CD1c-positive myeloid dendritic cell (primary cell): ENCODE measurements at regions not wholly inside any gene's neighbourhood (a gene's known extent, or its start where the extent isn't known, plus 50 kb on each side); places are given as distances from the start of the nearest gene placed in this dataset.

Source experiments
- DNase-seq: peaks from one replicate; pipeline ENCODE4 v3.0.0-alpha.2; 2016; ENCODE audit errors: extremely low spot score

DNA sequence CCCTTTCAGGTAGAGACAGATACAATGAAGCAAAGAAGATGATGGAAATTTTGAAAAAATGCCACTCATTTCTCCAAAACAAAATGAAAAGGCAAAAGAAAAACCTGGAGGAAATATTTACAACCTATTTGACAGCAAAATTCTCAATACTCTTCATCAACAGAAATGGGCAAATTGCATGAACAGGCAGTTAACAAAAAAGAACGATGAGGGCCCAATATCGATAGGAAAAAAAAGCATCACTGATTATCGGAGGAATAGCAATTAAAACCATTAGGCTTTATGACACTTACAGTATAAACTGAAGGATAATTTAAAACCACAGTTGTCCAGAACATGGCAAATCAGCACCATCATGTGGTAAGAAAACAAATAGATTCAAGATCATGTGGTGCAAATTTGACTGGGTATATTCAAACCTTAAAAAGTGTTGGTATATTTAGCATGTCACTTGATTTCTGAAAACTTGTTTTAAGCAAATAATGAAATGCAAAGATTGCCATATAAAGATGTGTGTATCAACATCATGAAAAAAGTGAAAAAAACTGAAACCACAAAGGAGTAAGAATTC, 222.9 kb downstream of the BRD1 start:
- DNase-seq, result no peak

DNA sequence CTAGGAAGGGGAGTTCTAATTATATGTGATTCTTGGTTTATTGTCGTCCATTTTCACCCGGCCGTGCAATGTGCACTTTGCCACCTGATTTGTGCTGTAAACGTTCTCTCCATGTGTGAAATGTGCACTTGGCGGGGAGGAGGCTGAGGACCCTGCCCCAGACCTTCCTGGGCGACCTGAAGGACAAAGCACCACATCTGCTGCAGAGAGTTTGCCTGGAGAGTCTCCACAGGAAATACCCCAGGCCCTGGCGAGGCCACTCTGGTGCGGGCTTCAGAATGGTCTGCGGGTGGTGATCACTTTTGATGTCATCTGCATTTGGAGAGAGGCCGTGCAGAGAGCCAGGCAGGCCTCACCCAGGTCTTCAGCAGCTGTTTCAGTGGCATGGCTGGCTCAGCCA, 224.7 kb downstream of the BRD1 start:
- DNase-seq, result no peak

DNA sequence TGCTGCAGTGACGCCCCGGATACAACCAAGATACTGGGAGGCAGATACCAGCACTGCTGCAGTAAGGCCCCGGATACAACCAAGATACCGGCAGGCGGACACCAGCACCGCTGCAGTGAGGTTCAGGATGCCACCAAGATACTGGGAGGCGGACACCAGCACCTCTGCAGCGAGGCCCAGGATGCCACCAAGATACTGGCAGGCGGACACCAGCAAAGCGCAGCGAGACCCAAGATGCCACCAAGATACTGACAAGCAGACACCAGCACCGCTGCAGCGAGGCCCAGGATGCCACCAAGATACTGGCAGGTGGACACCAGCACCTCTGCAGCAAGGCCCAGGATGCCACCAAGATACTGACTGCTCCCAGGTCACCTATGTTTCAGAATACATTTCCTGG, 225.2 kb downstream of the BRD1 start:
- DNase-seq, result no peak

DNA sequence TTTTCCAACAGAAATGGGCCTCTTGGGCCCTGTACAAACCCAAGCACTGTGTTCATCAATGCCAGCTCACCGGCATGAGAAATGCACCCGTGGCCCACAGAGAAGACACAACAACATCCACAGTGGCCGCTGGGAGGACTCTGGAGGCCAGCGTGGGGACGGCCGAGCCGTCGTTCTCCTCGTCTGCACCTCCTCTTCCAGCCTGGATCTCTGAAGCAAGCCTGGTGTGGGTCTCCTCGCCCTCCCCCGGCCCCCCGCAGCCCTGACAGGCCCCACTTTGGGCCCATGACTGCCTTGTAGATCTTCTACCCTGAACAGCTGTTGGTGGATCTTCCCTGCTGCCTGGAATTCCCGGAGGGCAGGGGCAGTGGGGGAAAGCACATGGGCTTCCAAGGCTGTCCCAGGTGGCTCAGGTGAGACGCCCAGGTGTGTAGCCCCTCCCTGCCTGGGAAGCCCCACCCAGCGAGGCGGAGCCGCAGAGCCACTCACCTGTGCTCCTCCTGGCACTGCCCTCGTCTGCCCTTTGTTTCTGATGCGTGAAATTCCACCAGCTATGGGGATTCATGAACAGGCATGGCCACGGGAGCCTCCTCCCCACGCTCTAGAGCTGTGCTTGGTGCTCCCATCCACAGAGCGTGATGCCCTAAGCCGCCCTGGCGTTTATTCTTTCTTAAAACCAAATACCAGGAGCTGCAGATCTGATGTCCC, 225.9 kb downstream of the BRD1 start:
- no peak for DNase-seq

DNA sequence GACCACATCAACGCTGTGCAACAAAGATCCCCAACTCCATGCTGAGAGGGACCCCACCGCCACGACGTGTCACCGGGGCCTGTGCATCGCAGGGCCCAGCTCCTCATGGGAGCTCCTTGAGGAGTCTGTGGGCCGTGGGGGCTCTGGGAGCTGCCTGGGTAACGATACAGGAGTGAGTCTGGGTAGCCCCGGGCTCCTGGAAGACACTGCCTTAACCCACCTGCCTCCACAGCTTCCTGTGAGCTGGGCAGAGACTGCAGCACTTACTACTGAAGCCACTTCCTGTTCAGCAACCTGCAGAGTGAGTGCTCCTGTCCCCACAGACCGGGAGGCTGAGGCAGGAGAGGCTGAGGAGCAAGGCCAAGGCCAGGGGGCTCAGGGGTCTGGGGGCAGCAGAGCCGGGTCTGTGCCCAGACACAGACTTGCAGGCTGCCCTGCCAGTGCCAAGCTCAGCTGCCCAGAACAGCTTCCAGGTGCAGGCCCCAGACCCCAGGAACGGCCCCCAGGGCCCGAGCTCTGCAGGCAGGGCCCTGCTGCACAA, 226.7 kb downstream of the BRD1 start:
- no peak for DNase-seq

DNA sequence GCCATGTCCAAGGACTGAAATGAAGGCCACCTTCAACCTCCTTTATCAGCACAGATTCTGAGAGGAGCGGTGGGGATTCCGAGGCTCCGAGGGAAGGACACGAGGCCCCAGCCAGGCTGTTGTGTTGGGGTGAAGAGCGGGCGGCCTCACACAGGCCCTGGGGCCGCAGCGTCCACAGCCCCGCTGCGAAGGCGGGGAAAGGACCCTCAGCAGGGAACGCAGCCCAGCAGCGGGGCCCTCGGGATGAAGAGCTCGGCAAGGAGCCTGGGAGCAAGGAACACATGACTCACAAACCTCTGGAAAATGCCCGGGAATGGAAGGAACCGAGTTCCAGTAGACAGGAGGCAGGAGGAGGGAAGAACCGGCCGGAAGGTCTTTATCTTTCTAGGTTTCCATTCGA, 227.2 kb downstream of the BRD1 start:
- DNase-seq, result no peak

DNA sequence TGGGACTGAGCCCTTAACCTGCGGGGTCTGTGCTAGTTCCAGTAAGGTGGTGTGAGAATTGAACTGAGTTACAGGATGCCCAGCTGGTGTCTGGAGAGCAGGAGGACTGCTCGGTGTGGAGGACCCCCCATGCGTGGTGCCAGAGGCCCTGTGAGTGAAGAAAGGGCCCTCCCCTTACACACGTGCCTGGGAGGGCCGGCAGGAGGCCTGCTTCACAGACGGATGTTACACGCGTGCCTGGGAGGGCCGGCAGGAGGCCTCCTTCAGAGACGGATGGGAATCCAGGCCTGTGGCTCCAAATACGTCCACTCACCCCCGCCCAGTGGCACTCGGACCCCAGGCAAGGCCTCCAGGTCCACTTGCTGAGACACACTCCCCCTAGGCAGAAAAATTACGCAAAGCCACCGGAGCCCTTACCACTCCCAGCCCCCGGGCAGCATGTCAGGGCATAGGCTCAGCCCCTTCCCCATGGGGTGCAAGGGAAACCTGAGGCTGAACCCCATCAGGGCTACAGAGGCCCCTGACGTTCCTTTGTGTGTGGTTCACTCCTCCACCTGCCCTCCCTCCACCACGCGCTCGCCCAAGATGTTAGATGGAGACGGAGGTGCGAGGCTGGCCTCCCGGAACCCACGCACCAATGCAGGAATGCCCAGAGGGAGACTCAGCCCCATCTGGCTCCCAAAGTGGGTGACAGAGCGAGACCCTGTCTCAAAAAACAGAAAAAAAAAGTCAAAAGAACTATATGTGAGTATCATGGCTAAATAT, 227.8 kb downstream of the BRD1 start:
- no peak for DNase-seq

DNA sequence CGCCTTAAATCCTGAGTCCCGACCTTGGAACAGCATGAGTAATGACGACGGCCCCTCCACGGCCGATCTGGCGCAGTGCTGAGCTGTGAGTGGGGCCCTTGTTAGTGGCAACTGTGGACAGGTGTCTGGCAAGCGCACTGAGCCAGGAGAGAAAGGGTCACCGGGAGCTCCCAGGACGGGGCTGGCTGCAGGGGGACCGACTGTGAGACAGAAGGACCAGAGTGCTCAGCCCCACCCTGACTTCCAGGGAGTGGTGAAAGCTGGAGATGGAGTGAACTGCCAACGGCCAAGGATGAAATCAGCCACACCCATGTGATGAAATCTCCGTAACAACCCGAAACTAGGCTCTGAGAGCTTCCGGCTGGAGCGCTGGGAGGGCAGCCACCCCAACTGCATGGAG, 228.6 kb downstream of the BRD1 start:
- DNase-seq, result no peak

DNA sequence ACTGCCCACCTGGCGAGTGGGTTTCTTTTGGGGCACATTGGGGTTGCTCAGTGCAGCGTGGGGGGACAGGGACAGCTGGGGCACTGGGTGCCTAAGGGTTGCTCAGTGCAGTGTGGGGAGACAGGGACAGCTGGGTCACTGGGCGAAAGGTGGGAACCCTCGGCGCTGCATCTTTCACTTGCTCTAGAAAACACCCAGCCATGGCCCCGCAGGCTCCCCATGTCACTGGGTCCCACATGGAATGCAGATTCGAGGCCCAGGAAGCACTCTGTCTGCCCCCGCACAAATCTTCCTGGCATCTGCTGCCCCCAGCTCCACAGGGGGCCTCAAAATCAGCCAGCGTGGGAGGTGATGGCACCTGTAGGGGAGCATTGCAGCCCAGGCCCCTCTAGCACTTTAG, 229.3 kb downstream of the BRD1 start:
- no peak for DNase-seq

DNA sequence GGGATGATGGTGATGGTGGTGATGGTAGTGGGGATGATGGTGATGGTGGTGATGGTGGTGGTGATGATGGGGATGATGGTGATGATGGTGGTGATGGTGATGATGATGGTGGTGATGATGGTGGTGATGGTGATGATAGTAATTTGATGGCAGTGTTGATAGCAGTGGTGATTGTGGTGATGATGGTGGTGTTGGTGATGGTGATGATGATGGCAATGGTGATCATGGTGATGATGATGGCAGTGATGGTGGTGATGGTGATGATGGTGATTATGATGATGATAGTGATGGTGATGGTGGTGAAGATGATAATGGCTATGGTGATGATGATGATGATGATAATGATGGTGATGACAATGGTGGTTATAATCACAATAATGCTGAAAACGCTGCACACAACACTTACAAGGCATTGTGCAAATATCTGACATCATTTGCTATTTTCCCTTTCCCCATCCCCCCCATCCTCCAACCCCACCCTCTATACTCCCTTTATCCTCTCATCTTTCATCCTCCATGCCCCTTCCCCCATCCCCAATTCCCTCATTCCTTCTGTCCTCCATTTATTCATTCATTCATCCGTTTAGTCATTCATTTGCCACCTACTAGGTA, 230.1 kb downstream of the BRD1 start:
- DNase-seq, result no peak

DNA sequence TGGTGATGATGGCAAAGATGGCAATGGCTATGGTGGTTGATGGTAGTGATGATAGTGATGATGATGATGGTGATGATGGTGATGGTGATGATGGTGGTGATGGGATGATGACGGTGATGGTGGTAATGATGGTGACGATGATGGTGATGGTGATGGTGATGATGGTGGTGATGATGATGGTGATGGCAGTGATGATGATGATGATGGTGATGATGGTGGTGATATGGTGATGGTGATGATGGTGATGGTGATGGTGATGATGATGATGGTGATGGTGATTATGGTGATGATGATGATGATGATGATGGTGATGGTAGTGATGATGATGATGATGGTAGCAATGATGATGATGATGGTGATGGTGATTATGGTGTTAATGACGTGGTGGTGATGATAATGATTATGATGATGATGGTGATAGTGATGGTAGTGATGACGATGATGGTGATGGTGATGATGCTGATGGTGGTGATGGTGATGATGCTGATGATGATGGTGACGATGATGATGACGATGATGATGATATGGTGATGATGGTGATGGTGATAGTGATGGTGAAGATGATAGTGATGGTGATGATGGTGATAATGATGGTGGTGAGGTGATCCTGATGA, 232.1 kb downstream of the BRD1 start:
- no peak for DNase-seq

DNA sequence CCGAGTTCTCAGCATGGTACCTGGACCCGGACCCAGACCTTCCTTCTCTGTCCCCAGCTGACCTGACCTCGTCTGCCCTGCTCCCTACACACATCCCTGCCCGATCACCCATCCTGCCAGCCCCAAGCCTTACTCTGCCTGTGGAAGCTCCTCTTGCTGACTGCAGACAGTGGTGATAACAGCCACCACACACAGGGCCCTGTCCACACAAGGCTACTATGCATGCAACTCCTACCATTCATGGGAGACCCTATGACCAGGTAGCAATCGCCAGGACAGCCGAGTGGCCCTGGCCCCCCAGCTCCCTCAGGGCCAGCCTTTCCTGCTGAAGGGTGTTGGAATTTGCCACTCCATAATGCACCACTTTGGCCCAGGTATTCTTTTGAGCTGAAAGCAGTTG, 233.6 kb downstream of the BRD1 start:
- DNase-seq, result no peak

DNA sequence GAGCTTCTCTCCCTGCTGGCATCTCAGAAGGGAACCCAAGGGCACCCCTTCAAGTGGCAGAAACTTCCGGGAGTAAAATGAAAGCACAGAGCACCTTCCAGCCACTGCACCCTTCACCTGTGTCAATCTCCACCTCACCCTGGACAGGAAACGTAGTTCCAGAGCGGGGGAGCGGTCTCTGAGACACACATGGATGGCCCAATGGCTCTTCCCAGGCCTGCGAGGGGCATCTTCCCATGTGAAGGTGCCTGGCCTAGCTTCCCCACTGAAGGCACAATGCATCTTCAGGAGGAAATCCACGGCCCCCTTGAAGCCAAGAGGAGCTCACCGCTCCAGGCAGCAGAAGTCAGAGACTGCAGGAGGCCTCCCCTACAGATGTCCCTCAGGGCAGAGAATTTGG, 234.2 kb downstream of the BRD1 start:
- DNase-seq, result no peak

DNA sequence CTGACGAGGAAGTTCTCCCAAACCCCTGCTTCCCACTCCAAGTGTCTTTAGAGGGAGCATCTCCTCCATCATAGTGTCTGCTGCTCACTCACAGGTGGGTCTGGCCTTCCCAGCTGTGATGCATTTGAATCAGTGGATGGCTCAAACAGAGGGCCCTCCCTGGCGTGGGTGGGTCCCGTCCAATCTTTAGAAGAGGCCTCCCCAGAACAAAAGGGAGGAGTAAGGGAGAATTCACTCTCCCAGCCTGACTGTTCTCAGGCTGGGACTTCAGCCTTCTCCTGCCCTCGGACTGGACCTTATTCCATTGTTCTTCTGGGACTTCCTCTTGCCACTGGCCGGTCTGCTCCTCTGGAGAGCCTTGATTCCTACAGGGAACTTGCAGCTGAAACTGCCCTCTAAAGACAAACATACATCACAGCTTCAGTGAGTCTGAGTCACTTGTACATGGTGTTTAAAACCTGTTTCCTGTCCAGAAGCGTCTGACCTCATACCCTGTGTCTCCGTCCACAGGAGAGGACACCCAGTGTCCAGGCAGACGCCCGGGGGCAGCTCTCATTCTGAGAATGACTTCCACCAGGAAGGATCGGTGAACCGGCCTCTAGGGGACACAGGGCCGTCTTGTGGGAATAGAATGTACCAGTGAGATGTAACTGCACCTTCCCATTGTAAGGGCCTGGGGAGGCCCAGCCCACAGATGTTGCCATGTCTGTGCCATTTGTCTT, 234.7 kb downstream of the BRD1 start:
- DNase-seq, result no peak

DNA sequence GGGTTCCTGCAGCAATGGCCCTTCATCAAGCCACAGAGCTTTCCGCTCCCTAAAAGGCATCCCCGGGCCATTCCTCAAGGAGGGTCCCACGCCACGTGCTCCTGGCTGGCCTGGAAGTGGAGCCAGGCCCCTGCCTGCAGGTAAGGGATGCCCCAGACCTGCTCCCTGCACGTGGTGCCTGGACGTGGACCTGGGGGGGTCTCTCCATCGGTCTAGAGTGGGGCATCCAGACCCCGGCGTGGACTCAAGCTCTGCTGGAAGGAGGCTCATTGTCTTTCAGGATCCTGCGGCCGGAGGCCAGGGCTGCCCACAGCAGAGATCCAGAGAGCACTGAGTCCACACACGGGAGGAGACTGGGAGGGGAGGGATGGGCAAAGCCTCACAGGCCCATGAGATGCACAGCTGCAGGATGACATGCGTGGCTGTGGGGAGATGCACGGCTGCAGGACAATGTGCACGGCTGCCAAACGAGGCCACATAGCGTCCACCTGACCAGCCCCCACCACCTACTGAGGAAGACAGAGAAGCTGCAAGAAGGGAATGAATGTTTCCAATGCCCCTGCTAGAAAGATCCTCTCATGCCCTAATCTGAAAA, 236.7 kb downstream of the BRD1 start:
- no peak for DNase-seq

DNA sequence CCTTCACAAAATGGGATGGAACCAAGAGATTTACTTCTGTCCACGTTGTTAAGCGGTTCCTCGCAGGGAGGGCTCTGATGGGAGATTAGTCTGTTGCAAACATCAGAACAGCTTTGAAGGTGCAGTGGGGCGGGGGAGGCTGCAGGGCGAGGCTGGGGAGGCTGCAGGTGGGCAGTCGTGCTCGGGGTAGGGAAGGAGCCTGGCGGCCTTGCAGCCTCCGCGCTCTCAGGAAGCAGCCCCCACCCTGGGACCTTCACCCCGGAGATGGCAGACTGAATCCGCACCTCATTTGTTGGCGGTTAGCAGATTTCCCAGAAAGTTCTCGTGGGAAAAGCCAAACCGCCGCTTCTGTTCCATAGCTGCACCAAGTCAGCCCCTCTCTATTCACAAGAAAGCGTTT, 237.3 kb downstream of the BRD1 start:
- DNase-seq, result no peak

DNA sequence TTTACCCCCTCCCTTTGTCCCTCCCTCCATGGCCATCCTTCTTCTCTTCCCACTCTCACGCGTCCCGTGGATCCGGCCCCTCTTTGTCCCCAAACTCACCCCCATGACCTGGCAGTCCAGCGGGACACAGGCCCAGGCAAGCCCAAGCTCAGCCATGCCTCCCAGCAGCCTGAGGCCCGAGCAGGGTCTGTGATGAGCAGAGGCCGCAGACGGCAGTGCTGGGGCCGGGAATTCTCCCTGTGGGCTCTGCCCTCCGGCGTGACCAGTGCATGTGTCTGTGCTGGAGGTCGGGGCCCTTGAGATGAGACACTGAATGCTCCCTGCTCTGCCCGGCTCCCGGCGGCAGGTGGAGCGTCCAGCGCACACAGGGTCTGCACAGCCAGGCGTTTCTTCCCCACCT, 237.9 kb downstream of the BRD1 start:
- no peak for DNase-seq

DNA sequence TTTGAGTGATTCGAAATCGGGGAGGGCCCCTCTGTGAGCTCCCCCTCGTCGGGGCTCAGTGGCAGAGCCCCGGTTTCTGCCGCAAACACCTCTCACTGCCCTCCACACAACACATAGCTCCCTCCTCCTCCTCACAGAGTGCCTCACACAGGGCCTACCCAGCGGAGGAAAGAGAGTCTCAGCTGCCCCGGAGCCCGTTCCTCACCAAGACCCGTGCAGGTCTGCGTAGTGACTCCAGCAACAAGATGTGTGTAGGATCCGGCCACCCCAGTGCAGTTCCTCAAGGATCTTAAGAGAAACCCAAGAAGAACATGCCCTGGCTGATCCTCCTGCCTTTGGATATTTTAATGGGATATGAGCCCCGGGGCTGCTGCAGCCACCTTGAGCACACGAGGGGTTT, 238.4 kb downstream of the BRD1 start:
- DNase-seq, result no peak

DNA sequence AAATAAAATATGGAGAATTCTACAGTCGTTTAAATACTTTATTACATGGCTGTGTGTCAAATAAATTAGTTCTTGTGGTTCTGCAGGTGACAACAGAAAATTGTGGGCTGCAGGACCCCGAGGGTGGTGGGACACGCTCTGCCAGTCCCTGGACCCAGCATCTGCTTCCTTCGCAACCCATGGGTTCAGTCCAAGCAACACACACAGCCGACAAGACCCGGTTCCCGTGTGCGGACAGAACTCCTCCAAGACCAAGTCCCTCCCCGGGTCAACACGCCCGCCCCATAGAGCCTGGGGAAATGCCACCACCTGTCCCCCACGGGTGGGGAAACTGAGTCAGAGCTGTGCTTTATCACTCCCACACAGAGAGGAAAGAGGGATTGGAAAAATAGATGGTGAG, 238.9 kb downstream of the BRD1 start:
- DNase-seq, result no peak

DNA sequence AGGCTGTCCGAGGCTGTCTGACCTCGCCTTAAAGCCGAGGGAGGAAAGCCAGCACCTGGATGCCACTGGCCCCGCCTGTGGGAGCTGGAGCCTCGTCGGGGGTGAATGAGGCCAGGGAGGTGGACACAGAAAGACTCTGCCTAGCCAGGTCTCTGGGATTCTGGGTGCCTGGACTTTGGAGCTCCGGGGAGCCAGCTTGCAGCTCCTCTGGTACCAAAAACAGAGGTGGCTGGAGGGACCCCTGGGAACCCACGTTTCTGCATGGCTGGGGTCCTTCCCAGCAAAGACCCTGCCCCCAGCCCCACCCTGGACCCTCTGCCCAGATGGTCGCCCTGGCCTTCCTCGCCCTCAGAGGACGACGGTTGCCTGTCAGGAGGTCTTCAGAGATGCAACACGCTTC, 239.7 kb downstream of the BRD1 start:
- no peak for DNase-seq

DNA sequence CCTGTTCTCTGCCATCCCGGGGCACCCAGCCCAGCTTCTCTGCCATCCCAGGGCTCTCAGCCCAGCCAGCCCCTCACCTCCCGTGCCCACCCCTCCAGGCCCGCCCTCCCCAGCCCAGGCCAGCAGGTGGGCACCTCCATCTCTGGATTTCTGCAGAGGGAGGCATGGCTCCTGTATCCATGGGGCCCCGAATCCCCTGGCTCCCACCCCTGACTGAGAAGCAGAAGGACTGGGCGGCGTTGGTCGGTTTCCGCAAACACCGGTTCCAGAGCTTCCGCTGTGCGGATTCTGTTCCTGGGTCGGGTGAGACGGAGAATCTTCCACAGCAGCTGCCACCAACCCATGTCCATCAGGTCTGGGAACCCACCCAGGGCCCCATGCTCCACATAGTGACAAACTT, 240.3 kb downstream of the BRD1 start:
- DNase-seq, result no peak
